Heart left ventricle (tissue), 13 donors: ENCODE measurements at regions not wholly inside any gene's neighbourhood (a gene's known extent, or its start where the extent isn't known, plus 50 kb on each side); places are given as distances from the start of the nearest gene placed in this dataset.

Experiments used
- CTCF ChIP-seq, 12 donors: fragments of 200-600 bp; sonication (generic) in 4 of 12; IDR thresholded peaks; one replicate each; pipeline versions ENCODE4 v1.5.0 to v1.8.0; 2018 to 2022; ENCODE audit warnings: antibody characterized with exemption in 12 of 12, mild to moderate bottlenecking in 5 of 12
- POLR2A ChIP-seq, 2 donors: fragments of 450-650 bp; IDR thresholded peaks; one replicate each; pipeline ENCODE4 v1.6.1; 2017; ENCODE audit warnings: antibody characterized with exemption in 2 of 2, mild to moderate bottlenecking in 2 of 2, moderate library complexity in 2 of 2
- donor health status: ischemic (EF 13 %, LVEDD 7.1; RV severe dilation, severe dysfunction).
- donor health status: DM: no; HTN: yes; CAD: no.
- donor health status: DM: no; HTN: no; CAD: no.
- donor health status: ischemic (EF 25% LVEDD 6.9; RV normal size, moderate dysfunction).
- donor health status: ischemic (EF 25% LVEDD 5.7; RV mildly dilated, moderate dysfunction).
- donor health status: ischemic (EF 35%, LVEDD 5.7; RV mildly dilated, moderate dysfunction).
- donor health status: nonischemic (EF 11% LVEDD 7.7; RV severe dilation, severe dysfunction).
- donor health status: DM: yes; HTN: yes; CAD: no.
- donor health status: PGD.
- donor health status: ischemic (EF 29% LVEDD 5.4; RV normal size, mild dysfunction).
- donor health status: nonischemic (EF 23%, LVEDD 6.1; RV moderate dilation, normal function).

DNA sequence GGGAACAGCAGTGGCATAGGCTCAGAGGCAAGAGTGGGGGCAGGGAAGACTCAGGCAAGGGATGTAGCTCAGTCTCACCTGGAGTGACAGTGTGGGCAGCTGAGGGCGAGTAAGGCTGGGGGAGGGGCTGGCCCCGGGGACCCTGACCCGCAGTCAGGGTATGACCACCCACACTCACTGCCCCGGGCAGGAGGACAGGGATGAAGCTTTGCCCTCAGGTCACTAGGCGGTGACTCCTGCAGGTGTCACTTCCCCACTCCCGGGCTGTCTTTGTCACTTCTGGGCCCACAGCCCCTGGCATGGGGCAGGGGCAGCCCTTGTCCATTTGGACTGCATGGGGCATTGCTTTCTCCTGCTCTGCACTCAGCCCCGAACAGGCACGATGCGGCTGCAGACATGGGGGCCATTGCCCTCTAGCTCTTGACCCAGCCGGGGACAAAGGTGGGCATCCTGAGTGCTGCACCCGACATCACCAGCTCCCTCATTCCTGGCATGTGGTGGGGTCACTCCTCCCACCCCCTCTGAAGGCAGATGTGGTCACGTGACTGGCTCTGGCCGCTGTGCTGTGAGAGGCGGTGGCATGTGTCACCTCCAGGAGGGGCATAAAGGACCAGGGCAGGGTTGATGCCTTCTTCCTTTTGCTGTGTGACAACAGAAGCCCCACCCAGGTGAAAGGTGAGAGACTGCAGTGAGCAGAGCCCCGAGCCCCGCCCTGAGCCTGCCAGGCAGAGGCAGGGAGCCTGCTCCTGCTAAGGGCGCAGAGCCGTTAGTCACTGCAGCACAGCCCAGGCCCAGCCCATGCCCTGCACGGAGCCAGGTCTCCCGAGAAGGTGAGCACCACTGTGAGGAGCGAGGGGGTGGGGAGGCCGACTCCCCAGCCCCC is 66.0 kb downstream of the MATN1 start:
- TF ChIP-seq POLR2A (IDR thresholded peaks at IDR 0.05): no peak
- no peak for TF ChIP-seq CTCF (IDR thresholded peaks at IDR 0.05)
